ENCODE measurements at regions not wholly inside any gene's neighbourhood (a gene's known extent, or its start where the extent isn't known, plus 50 kb on each side); places are given as distances from the start of the nearest gene placed in this dataset.
A peak's percentile ranks its signal among the peaks of the same experiment; 100 is the strongest.

- TF ChIP-seq CTCF (IDR thresholded peaks at IDR 0.05) (no peak), MXI1 (IDR thresholded peaks at IDR 0.05; ENCODE audit: low read depth, low read length) (no peak), FOXM1 (IDR thresholded peaks at IDR 0.05; ENCODE audit: low read depth) (peak; percentile 73), EP300 (IDR thresholded peaks at IDR 0.05; ENCODE audit: borderline replicate concordance in 1 of 2, low read depth in 1 of 2, low read length in 1 of 2) (peak in 1 of 2 experiments; percentile 84; a peak in 2 of 4 replicates), FOSL2 (IDR thresholded peaks at IDR 0.05; ENCODE audit: borderline replicate concordance, low read depth) (no peak), POLR2AphosphoS5 (IDR thresholded peaks at IDR 0.05; ENCODE audit: low read depth, low read length) (no peak), CHD2 (IDR thresholded peaks at IDR 0.05; ENCODE audit: low read length, partially characterized antibody) (no peak), USF2 (IDR thresholded peaks at IDR 0.05; ENCODE audit: borderline replicate concordance, low read depth, low read length) (no peak), TAF1 (IDR thresholded peaks at IDR 0.05; ENCODE audit: borderline replicate concordance, low read depth, low read length) (no peak)
Observed at GRCh38 chr15:39238443-39238842, 342.4 kb upstream of the THBS1 start.

All from SK-N-SH (cell line).